Esophagus muscularis mucosa (tissue), 4 donors: ENCODE measurements at regions not wholly inside any gene's neighbourhood (a gene's known extent, or its start where the extent isn't known, plus 50 kb on each side); places are given as distances from the start of the nearest gene placed in this dataset.

ENCODE experiments used
- DNase-seq: peaks from one replicate; pipeline ENCODE4 v3.0.0-alpha.2; 2017; ENCODE audit errors: extremely low spot score
- H3K27ac ChIP-seq, 4 donors: fragments of 200-600 bp; sonication (generic); replicated peaks in 1 of 4; 1 replicate in 3 of 4; 2 replicates in 1 of 4; pipeline ENCODE4 v1.5.1; 2016 to 2019; ENCODE audit warnings: mild to moderate bottlenecking in 1 of 4
- H3K27me3 ChIP-seq, 4 donors: fragments of 200-600 bp; sonication (generic); one replicate each; pipeline versions ENCODE4 v1.5.1 to v1.6.0; 2016 to 2019
- H3K36me3 ChIP-seq, 4 donors: fragments of 200-600 bp; sonication (generic); one replicate each; pipeline ENCODE4 v1.5.1; 2016 to 2019
- H3K4me1 ChIP-seq, 4 donors: fragments of 200-600 bp; sonication (generic); one replicate each; pipeline ENCODE4 v1.5.1; 2016 to 2019
- H3K4me3 ChIP-seq, 4 donors: fragments of 200-600 bp; sonication (generic); 1 replicate in 2 of 4; 2 replicates in 2 of 4; pipeline ENCODE4 v1.5.1; 2016 to 2019; ENCODE audit warnings: mild to moderate bottlenecking in 4 of 4, moderate library complexity in 1 of 4
- H3K9me3 ChIP-seq, 4 donors: fragments of 200-600 bp; sonication (generic); 1 replicate in 3 of 4; 2 replicates in 1 of 4; pipeline ENCODE4 v1.5.1; 2016 to 2019
- EP300 ChIP-seq: sonication (generic); formaldehyde crosslinking; IDR thresholded peaks from one replicate; pipeline ENCODE4 v1.6.1; 2017; ENCODE audit warnings: antibody characterized with exemption
- POLR2A ChIP-seq: fragments of 450-650 bp; IDR thresholded peaks from one replicate; pipeline ENCODE4 v1.6.1; 2017; ENCODE audit warnings: antibody characterized with exemption, moderate library complexity, mild to moderate bottlenecking, low read depth
- POLR2AphosphoS5 ChIP-seq, 2 donors: sonication (generic); formaldehyde crosslinking; IDR thresholded peaks; one replicate each; pipeline ENCODE4 v1.6.1; 2017; ENCODE audit warnings: antibody characterized with exemption in 2 of 2
- WGBS: methylation state at CpG from one replicate; pipeline ENCODE4 v1.1.5; 2018; 5-methylcytosine and 5-hydroxymethylcytosine counted together
- intact Hi-C: fragments of 100-400 bp; cut with DNase I; formaldehyde crosslinking; loops from one replicate; pipeline ENCODE4 v1.15.1; 2023
- TF ChIP-seq, protein P1 (sequence below), 3 experiments: fragments of 200-600 bp in 2 of 3; fragments of 450-650 bp in 1 of 3; sonication (generic) in 2 of 3; IDR thresholded peaks; one replicate each; pipeline ENCODE4 v1.5.1; 2017 to 2019; ENCODE audit warnings: antibody characterized with exemption in 3 of 3, mild to moderate bottlenecking in 2 of 3, moderate library complexity in 1 of 3

DNA sequence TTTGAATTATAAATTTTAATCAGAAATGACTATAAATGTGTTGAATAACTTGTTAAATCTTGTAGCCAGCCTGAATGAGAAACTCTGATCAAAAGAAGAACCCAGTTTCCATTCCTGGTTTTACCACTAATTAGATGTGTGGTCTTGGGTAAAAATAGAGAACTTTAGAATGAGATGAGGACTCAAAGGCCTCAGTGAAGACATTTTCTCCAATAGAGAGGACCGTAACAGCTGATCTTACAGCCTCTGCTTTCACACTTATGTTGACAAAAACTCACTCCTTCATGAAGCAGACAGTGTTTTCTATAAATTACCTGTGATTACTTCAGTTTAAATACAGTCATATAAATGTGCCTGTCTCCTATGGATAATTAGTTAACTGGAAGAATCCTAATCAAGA is 200.1 kb upstream of the MEOX2 start:
- intact Hi-C loops = no loop called here
- WGBS = 93% methylated on average over 1 of the region's 1 CpG
- Histone ChIP-seq H3K9me3 (peaks cover 0 to 5% (median 0%) of the 10 kb centered on the region in 4 donors), H3K4me1 (peaks cover 0 to 12% (median 8%) of the 10 kb centered on the region in 4 donors), H3K4me3 (no peak overlapping the region), H3K27ac (no peak overlapping the region), H3K27me3 (no peaks in the 10 kb centered on the region), H3K36me3 (no peaks in the 10 kb centered on the region)
- no peak for TF ChIP-seq POLR2A
- no peak for TF ChIP-seq POLR2AphosphoS5 (IDR thresholded peaks at IDR 0.05)
- no peak for TF ChIP-seq EP300
- TF ChIP-seq, protein P1, sequence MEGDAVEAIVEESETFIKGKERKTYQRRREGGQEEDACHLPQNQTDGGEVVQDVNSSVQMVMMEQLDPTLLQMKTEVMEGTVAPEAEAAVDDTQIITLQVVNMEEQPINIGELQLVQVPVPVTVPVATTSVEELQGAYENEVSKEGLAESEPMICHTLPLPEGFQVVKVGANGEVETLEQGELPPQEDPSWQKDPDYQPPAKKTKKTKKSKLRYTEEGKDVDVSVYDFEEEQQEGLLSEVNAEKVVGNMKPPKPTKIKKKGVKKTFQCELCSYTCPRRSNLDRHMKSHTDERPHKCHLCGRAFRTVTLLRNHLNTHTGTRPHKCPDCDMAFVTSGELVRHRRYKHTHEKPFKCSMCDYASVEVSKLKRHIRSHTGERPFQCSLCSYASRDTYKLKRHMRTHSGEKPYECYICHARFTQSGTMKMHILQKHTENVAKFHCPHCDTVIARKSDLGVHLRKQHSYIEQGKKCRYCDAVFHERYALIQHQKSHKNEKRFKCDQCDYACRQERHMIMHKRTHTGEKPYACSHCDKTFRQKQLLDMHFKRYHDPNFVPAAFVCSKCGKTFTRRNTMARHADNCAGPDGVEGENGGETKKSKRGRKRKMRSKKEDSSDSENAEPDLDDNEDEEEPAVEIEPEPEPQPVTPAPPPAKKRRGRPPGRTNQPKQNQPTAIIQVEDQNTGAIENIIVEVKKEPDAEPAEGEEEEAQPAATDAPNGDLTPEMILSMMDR (IDR thresholded peaks at IDR 0.05) = no peak
- DNase-seq = no peak

DNA sequence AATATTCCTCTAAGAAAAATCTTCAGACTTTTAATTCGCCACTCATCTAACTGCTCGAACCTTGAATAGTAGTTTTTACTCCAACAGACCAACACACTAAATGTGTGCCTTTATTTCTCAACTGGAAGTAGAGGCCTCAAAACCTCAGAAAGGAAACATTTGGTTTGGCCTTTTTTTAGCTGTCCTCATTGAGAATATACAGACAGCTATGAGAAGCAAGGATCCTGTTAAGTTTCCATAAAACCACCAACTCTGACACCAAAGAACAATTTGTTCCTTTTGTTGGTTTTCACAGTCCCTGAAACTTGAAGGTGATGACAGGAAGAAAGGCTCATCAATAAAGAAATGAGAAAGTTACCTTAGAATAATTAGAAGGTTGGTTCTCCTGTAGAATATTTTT is 199.2 kb upstream of the MEOX2 start:
- intact Hi-C loops = no loop called here
- H3K36me3 ChIP-seq = no peaks in the 10 kb centered on the region
- TF ChIP-seq POLR2AphosphoS5 (IDR thresholded peaks at IDR 0.05) (no peak), EP300 (no peak), POLR2A (no peak)
- TF ChIP-seq, protein P1 (IDR thresholded peaks at IDR 0.05) = no peak
- H3K27me3 ChIP-seq = no peaks in the 10 kb centered on the region
- H3K4me3 ChIP-seq = no peak overlapping the region
- no peak overlapping the region for H3K27ac ChIP-seq
- H3K4me1 ChIP-seq = peaks cover 0 to 6% (median 0%) of the 10 kb centered on the region in 4 donors
- peaks cover 0 to 9% (median 2%) of the 10 kb centered on the region in 4 donors for H3K9me3 ChIP-seq
- no peak for DNase-seq
- WGBS = 85% methylated on average over 2 of the region's 2 CpGs

DNA sequence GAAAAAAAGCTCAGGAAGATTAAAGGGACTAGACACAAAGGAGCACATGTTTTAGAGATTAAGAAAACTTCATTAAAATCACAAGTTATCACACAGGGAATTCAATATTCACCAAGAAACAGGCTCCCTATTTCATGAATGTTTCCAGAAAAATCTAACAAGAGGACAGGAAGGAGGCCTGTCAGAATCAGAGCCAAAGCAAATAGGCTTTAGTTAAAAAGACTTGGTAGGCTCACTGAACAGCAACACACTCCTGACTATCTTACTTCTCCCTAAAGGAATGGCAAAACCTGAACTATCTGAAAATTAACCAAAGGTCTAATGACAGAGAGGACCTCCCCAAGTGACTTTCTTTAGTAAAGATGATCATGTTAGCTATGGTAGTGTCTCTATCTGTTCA is 188.3 kb upstream of the MEOX2 start:
- intact Hi-C loops = no loop called here
- no peak for DNase-seq
- H3K27me3 ChIP-seq = no peaks in the 10 kb centered on the region
- H3K27ac ChIP-seq = no peak overlapping the region
- peaks cover 3 to 11% (median 9%) of the 10 kb centered on the region in 4 donors for H3K4me1 ChIP-seq
- TF ChIP-seq POLR2AphosphoS5 (IDR thresholded peaks at IDR 0.05) (no peak), EP300 (no peak), POLR2A (no peak)
- TF ChIP-seq, protein P1 (IDR thresholded peaks at IDR 0.05) = no peak
- no peaks in the 10 kb centered on the region for H3K36me3 ChIP-seq
- no peaks in the 10 kb centered on the region for H3K9me3 ChIP-seq
- no peak overlapping the region for H3K4me3 ChIP-seq

DNA sequence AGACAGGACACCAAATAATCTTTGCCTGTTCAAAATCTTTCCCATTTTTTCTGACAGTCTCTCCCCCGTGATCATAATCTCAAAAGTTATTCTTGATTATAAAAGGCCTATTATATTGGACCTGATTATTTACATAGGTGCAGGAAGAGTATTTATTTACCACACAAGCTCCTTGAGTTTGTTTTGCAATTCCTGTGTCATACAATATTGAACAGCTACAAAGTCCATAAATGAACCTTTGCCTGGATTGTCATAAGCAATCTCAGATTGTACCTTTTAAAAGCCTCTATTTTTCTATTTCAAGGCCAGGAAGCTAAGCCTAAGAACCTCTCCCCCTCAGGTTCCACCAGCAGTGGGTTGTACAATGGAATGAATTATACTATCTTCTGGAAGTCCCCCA is 183.9 kb upstream of the MEOX2 start:
- 88% methylated on average over 1 of the region's 1 CpG for WGBS
- H3K36me3 ChIP-seq = no peaks in the 10 kb centered on the region
- H3K9me3 ChIP-seq = no peaks in the 10 kb centered on the region
- no peak overlapping the region for H3K27ac ChIP-seq
- no peak overlapping the region for H3K4me3 ChIP-seq
- TF ChIP-seq EP300 = no peak
- TF ChIP-seq POLR2A = no peak
- TF ChIP-seq POLR2AphosphoS5 (IDR thresholded peaks at IDR 0.05) = no peak
- TF ChIP-seq, protein P1 (IDR thresholded peaks at IDR 0.05) = no peak
- H3K4me1 ChIP-seq = peaks cover 3 to 11% (median 9%) of the 10 kb centered on the region in 4 donors
- intact Hi-C loops = no loop called here
- H3K27me3 ChIP-seq = no peaks in the 10 kb centered on the region
- no peak for DNase-seq

DNA sequence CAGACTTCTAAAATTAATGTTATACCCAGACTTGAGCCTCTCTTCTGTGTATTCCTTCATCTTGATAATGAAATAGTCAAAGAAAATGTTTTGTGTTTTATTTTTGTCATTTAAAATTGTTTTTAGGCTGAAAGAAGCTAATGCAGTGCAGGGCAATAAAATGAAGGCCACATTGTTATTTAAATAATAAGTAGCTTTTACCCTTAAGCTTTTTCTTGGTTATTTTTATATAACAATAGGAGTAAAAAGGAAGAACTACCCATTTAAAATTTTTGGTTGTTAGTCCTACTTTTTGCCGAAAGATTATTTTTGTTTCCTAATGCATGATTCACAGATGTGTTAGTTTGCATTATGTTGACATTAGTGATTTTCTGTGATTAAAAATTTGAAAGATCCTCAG is 181.0 kb upstream of the MEOX2 start:
- 96% methylated on average over 1 of the region's 1 CpG for WGBS
- Histone ChIP-seq H3K4me1 (peaks cover 0 to 22% (median 17%) of the 10 kb centered on the region in 4 donors), H3K27me3 (no peaks in the 10 kb centered on the region), H3K9me3 (no peaks in the 10 kb centered on the region), H3K27ac (no peak overlapping the region), H3K36me3 (no peaks in the 10 kb centered on the region), H3K4me3 (no peak overlapping the region)
- TF ChIP-seq EP300 (no peak), POLR2A (no peak), POLR2AphosphoS5 (IDR thresholded peaks at IDR 0.05) (no peak)
- TF ChIP-seq, protein P1 (IDR thresholded peaks at IDR 0.05) = no peak
- no peak for DNase-seq
- intact Hi-C loops = no loop called here
